NT2/D1 (cell line): ENCODE measurements at regions not wholly inside any gene's neighbourhood (a gene's known extent, or its start where the extent isn't known, plus 50 kb on each side); places are given as distances from the start of the nearest gene placed in this dataset.

Experiments used
- DNase-seq: peaks from one replicate; pipeline ENCODE4 v3.0.0-alpha.2; 2011; ENCODE audit warnings: low read depth, low spot score
- H3K27me3 ChIP-seq: 2 replicates; pipeline ENCODE4 v1.6.0; 2011; ENCODE audit warnings: mild to moderate bottlenecking; ENCODE audit not compliant: insufficient read length, insufficient read depth
- H3K36me3 ChIP-seq: 2 replicates; pipeline ENCODE4 v1.6.1; 2011; ENCODE audit warnings: mild to moderate bottlenecking, low read length, mixed read lengths; ENCODE audit not compliant: insufficient read depth, insufficient read length
- H3K4me1 ChIP-seq: 2 replicates; pipeline ENCODE4 v1.5.1; 2011; ENCODE audit not compliant: insufficient read depth, insufficient read length
- H3K4me3 ChIP-seq: 2 replicates; pipeline ENCODE4 v1.5.1; 2011; ENCODE audit warnings: low read depth; ENCODE audit not compliant: insufficient read length
- H3K9ac ChIP-seq: 2 replicates; pipeline ENCODE4 v1.6.0; 2011; ENCODE audit warnings: low read depth; ENCODE audit not compliant: insufficient read length
- H3K9me3 ChIP-seq: 2 replicates; pipeline ENCODE4 v1.5.1; 2011; ENCODE audit warnings: mild to moderate bottlenecking, low read length; ENCODE audit not compliant: insufficient read depth
- SUZ12 ChIP-seq: IDR thresholded peaks from 2 replicates; pipeline ENCODE4 v1.6.1; 2011; ENCODE audit not compliant: insufficient read length, insufficient read depth; ENCODE audit errors: extremely low read depth
- YY1 ChIP-seq: IDR thresholded peaks from 2 replicates; pipeline ENCODE4 v1.6.1; 2011; ENCODE audit not compliant: insufficient read length, insufficient read depth
- ZNF274 ChIP-seq: IDR thresholded peaks from 2 replicates; pipeline ENCODE4 v1.6.1; 2011; ENCODE audit warnings: mild to moderate bottlenecking, low read depth, low read length

DNA sequence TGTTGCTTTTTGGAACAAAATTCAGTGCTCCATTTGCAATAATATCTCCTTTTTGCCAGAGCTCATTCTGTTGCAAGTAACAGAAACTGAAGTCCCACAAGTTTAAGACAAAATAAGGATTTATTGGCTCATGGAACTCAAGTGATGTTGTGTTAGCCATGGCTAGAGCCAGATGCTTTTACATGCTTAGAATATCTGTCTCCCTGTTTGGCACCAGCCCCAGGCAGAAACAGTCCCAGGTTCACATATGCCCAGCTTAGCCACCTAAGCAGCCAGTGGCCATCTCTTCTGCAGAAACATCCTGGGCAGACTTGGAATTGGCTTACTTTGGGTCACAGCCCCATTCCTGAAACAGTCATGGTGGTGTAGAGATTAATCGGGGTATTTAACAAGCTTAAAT, 540.9 kb upstream of the SGCD start:
- H3K4me1 ChIP-seq: no peaks in the 10 kb centered on the region
- no peak overlapping the region for H3K4me3 ChIP-seq
- TF ChIP-seq ZNF274: no peak
- no peak for TF ChIP-seq YY1
- H3K36me3 ChIP-seq: no peaks in the 10 kb centered on the region
- no peak for DNase-seq
- H3K27me3 ChIP-seq: no peaks in the 10 kb centered on the region
- H3K9ac ChIP-seq: no peak overlapping the region
- H3K9me3 ChIP-seq: no peaks in the 10 kb centered on the region

DNA sequence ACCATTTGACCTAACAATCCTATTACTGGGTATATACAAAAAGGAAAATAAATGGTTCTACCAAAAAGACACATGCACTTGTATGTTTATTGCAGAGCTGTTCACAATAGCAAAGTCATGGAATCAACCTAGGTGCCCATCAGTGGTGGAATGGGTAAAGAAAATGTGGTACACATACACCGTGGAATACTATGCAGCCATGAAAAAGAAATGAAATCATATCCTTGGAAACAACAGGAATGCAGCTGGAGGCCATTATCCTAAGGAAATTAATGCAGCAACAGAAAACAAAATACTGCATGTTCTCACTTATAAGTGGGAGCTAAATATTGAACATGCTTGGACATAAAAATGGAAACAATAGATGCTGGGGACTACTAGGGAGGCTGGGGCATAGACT, 534.1 kb upstream of the SGCD start:
- no peak for DNase-seq
- TF ChIP-seq SUZ12 (no peak), YY1 (no peak), ZNF274 (no peak)
- Histone ChIP-seq H3K9ac (no peak overlapping the region), H3K4me3 (no peak overlapping the region), H3K36me3 (no peaks in the 10 kb centered on the region), H3K9me3 (peaks cover 26% of the 10 kb centered on the region), H3K27me3 (no peaks in the 10 kb centered on the region), H3K4me1 (no peaks in the 10 kb centered on the region)

GRCh38 chr5:155794795-155795194, 532.2 kb upstream of the SGCD start:
- no peaks in the 10 kb centered on the region for H3K27me3 ChIP-seq
- DNase-seq: no peak

DNA sequence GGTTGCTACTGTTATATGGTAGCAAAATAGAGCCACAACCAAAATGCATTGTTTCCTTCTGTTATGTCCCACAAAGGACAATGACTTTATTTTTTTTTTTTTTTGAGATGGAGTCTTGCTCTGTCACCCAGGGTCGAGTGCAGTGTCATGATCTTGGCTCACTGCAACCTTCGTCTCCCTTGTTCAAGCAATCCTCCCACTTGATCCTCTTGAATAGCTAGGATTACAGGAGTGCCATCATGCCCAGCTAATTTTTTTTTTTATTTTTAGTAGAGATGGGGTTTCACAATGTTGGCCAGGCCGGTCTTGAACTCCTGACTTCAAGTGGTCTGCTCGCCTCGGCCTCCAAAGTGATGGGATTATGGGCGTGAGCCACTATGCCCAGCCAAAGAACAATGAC, 527.7 kb upstream of the SGCD start:
- Histone ChIP-seq H3K9me3 (peaks cover 14% of the 10 kb centered on the region; the same call in 1 of the 2 replicates), H3K4me1 (no peaks in the 10 kb centered on the region), H3K9ac (no peak overlapping the region), H3K27me3 (no peaks in the 10 kb centered on the region), H3K36me3 (no peaks in the 10 kb centered on the region), H3K4me3 (no peak overlapping the region)
- TF ChIP-seq SUZ12 (no peak), ZNF274 (no peak), YY1 (no peak)
- no peak for DNase-seq

More at GRCh38 chr5:155794795-155795194, 532.2 kb upstream of the SGCD start:
- no peaks in the 10 kb centered on the region for H3K4me1 ChIP-seq
- H3K9me3 ChIP-seq: peaks cover 26% of the 10 kb centered on the region
- H3K36me3 ChIP-seq: no peaks in the 10 kb centered on the region
- no peak overlapping the region for H3K4me3 ChIP-seq
- H3K9ac ChIP-seq: no peak overlapping the region
- TF ChIP-seq ZNF274 (no peak), YY1 (no peak), SUZ12 (no peak)

GRCh38 chr5:155807884-155808576, 518.9 kb upstream of the SGCD start:
- no peaks in the 10 kb centered on the region for H3K9me3 ChIP-seq
- no peak overlapping the region for H3K9ac ChIP-seq
- no peak for DNase-seq
- H3K4me1 ChIP-seq: no peaks in the 10 kb centered on the region
- no peak overlapping the region for H3K4me3 ChIP-seq
- H3K27me3 ChIP-seq: no peaks in the 10 kb centered on the region
- H3K36me3 ChIP-seq: no peaks in the 10 kb centered on the region
- TF ChIP-seq YY1: no peak
- TF ChIP-seq SUZ12: no peak
- TF ChIP-seq ZNF274: no peak

DNA sequence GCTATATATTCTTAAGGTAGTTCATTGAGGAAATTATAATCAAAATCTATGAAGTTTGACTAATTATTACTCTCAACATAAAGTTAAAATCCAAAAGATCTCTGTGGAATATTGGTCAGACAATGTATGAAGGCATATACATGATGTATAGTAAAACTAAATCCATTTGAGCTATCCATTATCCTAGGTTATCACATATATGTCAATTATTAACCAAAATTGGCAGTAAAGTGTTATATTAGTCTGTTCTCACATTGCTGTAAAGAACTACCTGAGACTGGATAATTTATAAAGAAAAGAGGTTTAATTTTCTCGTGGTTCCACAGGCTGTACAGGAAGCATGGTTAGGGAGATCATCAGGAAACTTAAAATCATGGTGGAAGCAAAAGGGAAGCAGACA, 511.7 kb upstream of the SGCD start:
- Histone ChIP-seq H3K36me3 (no peaks in the 10 kb centered on the region), H3K9me3 (no peaks in the 10 kb centered on the region), H3K27me3 (no peaks in the 10 kb centered on the region), H3K4me1 (no peaks in the 10 kb centered on the region), H3K9ac (no peak overlapping the region), H3K4me3 (no peak overlapping the region)
- no peak for DNase-seq
- TF ChIP-seq ZNF274 (no peak), SUZ12 (no peak), YY1 (no peak)

- Histone ChIP-seq H3K9ac (no peak overlapping the region), H3K4me3 (no peak overlapping the region), H3K9me3 (no peaks in the 10 kb centered on the region), H3K27me3 (no peaks in the 10 kb centered on the region), H3K4me1 (no peaks in the 10 kb centered on the region), H3K36me3 (no peaks in the 10 kb centered on the region)
- no peak for DNase-seq
- no peak for TF ChIP-seq SUZ12
- no peak for TF ChIP-seq ZNF274
- TF ChIP-seq YY1: no peak
Measured at GRCh38 chr5:155822177-155822576, 504.8 kb upstream of the SGCD start.
